ENCODE measurements at regions not wholly inside any gene's neighbourhood (a gene's known extent, or its start where the extent isn't known, plus 50 kb on each side); places are given as distances from the start of the nearest gene placed in this dataset.

- no peak for DNase-seq (ENCODE audit: low read depth)
These were observed 154.1 kb upstream of the RPL38 start for GRCh38 chr17:74049167-74049966.

DNA sequence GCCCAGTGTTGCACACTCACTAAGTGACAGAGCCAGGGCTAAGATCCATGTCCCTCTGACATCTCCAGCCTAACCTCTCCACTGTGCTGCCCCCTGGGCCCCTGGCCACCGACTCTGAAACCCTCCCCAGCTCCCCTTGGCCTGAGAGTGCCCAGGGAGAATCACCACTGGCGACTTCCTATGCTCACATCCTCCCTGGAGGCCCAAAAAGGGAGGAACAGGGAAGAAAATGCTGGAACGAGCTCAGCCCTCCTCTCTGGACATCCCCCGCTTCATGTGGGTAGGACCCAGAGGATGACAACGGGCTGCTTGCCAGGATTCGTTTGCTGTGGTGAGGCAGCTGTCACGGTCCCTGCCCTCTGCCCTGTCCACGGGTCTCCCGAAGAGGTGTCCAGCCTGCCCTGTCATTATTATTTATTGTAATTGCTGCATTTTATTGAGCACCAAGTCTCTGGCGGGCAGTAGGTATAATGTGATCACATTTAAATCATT, 153.5 kb upstream of the RPL38 start:
- no peak for DNase-seq (ENCODE audit: low read depth)

- no peak for DNase-seq (ENCODE audit: low read depth)
These were observed 152.1 kb upstream of the RPL38 start for GRCh38 chr17:74051348-74051747.

DNA sequence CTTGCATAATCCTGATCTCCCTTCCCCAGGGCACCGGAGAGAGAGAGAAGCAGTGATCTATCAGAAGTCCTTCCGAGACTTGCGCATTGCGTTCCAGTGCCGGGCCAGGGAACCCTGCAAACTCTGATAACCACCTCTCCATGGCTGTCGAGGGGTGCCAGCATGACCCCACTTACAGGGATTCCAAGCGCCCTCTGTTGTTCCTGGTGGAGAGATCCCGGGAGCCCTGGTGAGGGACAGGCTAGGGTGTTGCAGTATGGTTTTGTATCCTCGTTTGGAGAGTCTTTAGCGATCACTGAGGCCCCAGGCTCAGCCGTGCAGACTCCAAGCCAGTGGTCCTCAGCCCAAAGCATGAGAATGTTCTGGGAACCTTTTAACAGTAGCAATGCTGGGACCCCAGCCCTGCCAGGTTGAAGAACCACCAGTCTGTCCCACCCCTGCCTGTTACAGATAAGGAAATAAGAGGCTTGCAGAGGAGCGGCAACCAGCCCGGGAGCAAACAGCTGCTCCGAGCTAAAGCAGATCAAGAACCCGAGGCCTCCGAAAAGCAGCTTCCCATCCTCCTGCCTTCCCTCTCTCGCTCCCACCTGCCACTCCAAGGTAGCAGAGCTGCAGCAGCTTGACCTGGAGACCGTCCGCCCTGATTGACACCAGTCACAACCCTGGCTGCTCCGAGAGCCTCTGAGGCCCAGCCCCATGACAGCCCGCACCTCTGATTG, 150.3 kb upstream of the RPL38 start:
- no peak for DNase-seq (ENCODE audit: low read depth)

GRCh38 chr17:74053712-74054078, 149.8 kb upstream of the RPL38 start:
- no peak for DNase-seq (ENCODE audit: low read depth)

- DNase-seq (ENCODE audit: low read depth) = no peak
These were observed 149.2 kb upstream of the RPL38 start for GRCh38 chr17:74054249-74054648.

- DNase-seq (ENCODE audit: low read depth) = no peak
These were observed 147.8 kb upstream of the RPL38 start for GRCh38 chr17:74055508-74056160.

- DNase-seq (ENCODE audit: low read depth) = no peak
These were observed 143.8 kb upstream of the RPL38 start for GRCh38 chr17:74059479-74060240.

- DNase-seq (ENCODE audit: low read depth) = no peak
These were observed 141.7 kb upstream of the RPL38 start for GRCh38 chr17:74061758-74062157.

DNA sequence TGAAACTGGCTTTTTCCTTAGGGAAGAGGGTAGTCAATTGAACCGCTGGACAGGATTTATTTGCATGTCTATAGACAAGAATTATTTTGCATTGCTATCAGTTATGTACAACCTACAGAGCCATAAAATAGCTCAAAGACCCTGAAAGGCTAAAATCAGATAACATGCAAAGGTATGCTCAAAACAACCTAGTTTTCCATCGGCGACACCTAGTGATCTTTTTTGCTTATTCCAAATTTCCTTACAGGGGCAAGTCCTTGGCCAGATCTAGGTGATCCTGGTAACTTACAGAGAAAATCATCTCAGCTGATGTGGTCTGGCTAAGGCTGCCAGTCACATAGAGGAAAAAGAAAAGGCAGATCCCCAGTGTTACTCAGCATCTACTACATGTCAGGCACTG, 141.2 kb upstream of the RPL38 start:
- DNase-seq (ENCODE audit: low read depth) = no peak

GRCh38 chr17:74063439-74063838, 140.0 kb upstream of the RPL38 start:
- no peak for DNase-seq (ENCODE audit: low read depth)

DNA sequence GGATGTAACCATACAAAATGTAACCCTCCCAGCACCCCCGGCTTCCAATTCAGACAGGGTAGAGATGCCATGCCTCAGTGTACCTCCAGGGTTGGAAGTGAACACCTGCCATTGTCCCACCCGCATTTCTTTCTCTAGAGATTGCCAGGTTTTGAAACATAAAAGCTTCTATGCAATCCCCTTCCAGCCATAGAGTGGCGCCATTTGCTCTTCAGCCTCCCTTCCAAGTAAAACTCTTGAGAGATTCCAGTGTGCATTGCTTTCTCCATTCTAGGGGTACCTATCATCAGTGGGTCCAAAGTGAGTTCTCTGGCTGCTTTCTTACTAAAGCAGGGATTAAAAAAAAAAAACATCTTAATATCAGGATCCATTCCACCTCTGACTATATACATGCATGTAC, 133.1 kb upstream of the RPL38 start:
- no peak for DNase-seq (ENCODE audit: low read depth)

GRCh38 chr17:74070998-74071679, 132.3 kb upstream of the RPL38 start:
- no peak for DNase-seq (ENCODE audit: low read depth)

GRCh38 chr17:74072340-74072739, 131.1 kb upstream of the RPL38 start:
- DNase-seq (ENCODE audit: low read depth) = no peak

GRCh38 chr17:74076446-74076845, 127.0 kb upstream of the RPL38 start:
- no peak for DNase-seq (ENCODE audit: low read depth)

DNA sequence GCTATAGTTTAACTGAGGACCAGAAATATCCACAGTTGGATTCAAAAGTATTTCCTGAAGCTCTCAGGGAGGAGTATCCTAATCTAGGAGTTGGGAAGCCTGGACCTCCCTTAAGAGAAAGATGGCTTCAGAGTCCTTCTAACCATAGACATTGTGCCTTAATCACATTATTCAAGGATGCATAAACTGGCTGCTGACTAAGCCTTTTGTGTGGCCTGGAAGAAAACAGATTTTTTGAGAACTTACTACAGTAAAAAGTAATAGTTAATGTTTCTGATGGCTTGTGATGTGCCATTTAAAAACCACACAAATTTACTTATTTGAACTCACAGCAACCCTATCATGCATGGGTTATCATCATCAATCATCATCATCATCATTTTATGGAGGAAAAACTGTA, 126.2 kb upstream of the RPL38 start:
- DNase-seq (ENCODE audit: low read depth) = no peak

- no peak for DNase-seq (ENCODE audit: low read depth)
These were observed 125.0 kb upstream of the RPL38 start for GRCh38 chr17:74078363-74078941.

DNA sequence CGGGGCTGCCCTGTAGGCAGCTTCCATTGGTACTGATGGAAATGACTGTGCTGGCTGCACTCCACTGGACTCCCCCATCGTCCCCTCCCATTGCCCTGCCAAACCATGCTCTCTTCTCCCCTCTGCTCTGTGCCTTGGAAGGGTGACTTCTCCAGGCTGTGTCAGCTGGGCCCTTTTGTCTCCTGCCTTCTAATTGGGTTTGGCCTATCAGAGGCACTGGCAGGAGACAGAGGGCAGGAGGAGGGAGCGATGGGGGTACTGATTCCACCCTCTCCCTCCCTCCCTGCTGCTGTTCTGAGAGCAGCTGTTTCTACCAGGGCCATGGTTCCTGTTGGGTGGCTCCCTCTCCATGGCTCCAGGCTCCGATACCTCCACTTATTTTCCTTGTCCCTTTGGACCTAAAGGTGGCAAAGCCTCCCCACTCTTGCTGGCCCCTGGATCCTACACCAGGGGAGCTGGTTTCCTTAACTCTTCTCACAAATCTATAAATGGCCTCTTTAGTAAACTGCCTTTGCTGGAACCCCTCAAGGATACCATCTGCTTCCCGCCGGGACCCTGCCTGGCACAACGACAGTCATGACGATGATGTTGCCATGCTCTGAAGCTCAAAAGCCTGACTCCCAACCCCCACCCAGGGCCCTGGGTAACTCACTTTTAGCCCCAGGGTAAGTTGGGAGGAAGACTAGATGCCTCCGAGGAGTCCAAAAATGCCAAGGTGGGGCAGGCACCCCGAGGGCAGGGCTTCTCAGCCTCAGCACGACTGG, 123.8 kb upstream of the RPL38 start:
- DNase-seq (ENCODE audit: low read depth) = no peak

DNA sequence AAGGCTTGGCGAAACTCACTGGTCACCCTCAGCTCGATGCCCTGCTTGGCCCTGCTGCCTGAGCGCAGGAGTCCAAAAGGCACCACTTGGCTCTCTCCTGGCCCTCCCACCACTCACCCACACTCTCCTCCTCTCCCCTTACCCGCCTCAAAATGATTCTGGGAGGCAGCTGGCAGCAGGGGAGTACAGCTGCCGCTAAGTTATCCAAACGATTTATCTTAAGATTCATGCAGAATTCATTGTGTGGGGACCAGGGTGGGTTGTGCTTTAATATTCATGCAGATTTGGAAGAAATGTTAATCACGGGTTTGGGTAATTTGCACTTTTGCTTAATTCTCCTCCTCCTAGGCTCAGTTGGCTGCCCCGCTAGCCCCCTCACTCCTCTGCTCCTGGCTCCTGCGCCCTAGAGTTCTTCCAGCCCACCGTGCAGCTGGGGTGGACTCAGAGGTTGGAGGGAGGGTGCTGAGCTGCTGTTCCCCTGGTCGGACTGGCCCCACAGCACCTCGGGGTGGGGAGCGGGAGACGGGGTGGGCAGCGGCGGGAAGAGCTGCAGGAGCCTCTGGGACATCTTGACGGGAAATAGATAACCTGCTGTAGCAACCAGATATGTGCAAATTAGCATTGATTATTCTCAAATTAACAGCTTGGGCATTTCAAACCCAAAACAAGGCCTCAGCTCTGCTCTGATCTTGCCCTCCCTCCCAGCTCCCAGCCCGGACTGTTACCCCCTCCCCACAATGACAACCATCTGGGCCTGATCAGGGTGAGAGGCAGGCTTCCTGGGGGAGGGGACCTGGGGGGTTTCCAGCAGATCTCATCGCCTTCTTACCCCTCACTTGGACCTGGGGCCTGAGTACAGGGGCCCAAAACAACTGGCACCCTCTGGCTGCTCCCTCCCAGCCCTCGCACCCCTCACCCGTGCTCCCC, 122.6 kb upstream of the RPL38 start:
- no peak for DNase-seq (ENCODE audit: low read depth)

Measured in stimulated activated CD8-positive, alpha-beta memory T cell treated with anti-CD3 and anti-CD28 coated beads, Interleukin-15, amount 100 ng/mL, for 1 hour (primary cell).